T47D (cell line): ENCODE measurements at regions not wholly inside any gene's neighbourhood (a gene's known extent, or its start where the extent isn't known, plus 50 kb on each side); places are given as distances from the start of the nearest gene placed in this dataset.

Source experiments
- DNase-seq, 2 experiments: peaks; one replicate each; pipeline versions ENCODE4 v3.0.0 to v3.0.0-alpha.2; 2011 to 2012; ENCODE audit warnings: low read depth in 1 of 2, low spot score in 1 of 2
- JUND ChIP-seq: IDR thresholded peaks from 2 replicates; pipeline ENCODE4 v1.6.1; 2012; ENCODE audit warnings: low read depth
- in situ Hi-C: cut with HindIII; loops from 2 replicates; pipeline ENCODE4 v1.10.0; 2016; ENCODE audit warnings: low sequenced_read_pairs, low pct_unique_long_range_greater_than_20kb

DNA sequence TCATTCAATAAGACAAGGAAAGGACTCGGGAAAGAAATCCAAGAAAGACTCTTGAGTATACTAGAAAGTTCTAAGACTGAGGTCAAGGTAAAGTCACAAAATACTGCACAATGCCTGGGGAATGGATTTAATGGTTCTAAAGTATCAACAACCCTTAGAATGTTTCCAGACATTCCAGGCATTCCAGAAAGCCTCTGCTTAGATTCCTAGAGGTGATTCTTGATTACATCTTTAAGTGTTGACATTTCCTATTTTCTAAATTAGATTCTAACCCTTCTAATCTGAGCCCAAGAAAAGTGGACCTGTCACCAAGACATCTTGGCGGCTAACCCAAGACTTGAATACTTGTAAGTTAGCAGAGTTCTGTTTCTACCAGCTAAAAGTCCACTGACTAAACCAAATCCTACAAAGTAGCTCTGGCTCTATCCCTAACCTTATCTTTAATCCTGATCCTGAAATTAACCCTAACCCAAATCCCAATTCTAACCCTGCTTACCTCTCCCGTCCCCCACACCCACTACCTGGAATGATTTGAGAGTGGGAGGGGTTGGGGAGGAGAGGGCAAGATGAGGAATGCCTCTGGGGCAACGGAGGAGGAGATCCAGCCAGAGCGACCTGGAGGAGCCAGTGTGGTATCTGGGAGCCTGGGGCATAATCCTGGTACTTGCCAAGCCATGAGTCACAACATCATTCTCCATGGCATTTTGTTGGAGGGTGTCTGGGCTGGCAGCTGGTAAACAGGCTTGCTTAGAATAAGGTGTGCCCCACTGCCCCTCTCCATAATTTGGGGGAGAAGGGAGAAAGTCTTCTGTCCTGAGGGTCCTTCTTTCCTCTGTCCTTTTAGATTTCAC lies 93.4 kb upstream of the HOXC13 start:
- TF ChIP-seq JUND: peak; percentile 93
- in situ Hi-C loops: no loop called here
- peak; percentile 30 to 90 for DNase-seq

DNA sequence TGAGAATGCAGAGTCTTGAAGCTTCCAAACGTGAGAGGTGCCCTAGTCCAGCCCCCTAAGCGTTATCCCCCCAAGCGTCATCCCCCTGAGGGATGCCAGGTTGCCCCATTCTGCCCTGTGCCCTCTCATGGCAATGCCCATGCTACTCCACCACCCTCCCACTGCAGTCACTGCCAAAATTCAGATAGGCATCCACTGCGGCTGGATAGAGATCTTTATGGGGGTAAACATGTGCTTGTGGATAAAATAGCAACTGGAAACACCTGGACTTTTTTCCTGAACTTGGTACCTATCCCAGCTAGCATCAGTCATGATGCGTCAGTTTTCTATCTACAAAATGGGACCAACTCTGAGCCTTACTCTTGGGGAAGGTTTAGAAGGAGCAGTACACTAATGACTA lies 92.7 kb upstream of the HOXC13 start:
- in situ Hi-C loops: no loop called here
- TF ChIP-seq JUND: peak; percentile 97
- DNase-seq: peak; percentile 48 to 82

DNA sequence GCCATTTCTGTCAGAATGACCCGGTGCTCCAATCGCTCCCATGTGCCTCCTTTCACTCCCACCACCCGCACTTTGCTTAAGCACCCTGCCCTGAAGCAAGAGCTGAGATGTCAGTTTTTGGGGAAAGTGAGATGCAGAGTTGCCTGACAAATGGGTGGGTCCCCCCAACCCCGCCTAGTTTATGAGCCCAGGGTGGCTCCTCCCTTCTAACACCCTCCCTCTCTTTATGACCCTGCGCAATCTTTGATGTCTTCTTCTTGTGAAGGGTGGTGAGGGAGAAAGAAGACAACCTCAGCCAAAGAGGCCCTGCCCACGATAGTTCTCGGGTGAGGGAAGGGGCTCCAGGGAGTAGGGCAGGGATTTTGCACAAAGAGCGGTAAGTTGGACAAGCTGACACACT lies 89.5 kb upstream of the HOXC13 start:
- no peak for DNase-seq
- in situ Hi-C loops: no loop called here
- TF ChIP-seq JUND: no peak

DNA sequence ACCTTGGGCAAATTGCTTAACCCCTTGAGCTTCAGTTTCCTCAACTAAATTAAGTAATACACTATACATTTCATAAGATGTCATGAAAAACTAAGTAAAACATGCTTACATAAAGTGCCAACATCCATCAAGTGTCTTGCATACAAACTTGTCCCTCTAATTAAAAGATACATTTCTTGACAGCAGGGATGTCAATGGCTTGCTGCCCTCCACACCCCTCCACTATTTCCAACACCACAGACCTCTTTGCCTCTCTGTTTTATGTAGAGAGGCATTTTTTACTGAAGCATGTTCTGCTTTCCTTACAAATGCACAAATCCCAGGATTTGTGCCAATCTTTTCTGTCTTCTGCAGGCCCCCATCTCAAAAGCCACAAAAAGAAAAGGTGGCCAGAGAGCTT lies 89.0 kb upstream of the HOXC13 start:
- no peak for TF ChIP-seq JUND
- no peak for DNase-seq
- in situ Hi-C loops: no loop called here

DNA sequence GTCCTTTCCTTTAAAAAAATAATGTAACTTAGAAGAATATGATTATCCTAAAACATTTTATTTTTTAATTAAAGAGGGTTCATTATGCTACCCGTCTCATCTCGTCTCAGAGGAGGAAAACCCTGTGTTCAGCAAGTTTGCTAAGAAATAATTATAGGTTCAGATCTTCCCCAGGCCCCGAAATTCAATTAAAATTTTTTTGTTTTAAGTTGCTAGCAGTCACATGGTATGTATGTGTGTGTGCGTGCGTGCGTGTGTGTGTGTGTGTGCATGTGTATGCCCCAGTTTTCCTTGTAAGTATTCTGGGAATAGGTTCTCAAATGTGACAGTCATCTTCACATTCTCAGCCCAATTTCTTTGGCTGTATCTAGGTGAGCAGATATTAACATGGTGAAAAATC lies 86.6 kb upstream of the HOXC13 start:
- TF ChIP-seq JUND: no peak
- no peak for DNase-seq
- in situ Hi-C loops: no loop called here

DNA sequence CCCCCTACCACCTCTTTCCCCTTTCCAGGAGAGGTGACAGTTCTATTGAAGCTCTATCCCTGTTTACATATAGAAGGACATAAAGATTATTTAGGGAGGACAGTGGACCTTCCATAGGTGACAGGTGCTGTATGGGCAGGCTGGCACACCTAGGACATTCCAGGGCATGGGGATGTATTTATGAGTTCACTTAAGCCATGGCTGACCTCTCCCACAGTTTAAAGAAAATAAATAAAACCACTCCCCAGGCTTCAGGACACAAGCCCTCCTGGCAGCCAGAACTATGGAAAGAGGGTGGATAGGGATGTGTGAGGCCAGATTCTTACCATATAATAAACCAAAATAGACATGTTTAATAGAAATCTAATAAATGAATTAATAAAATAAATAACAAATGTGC lies 85.6 kb upstream of the HOXC13 start:
- DNase-seq: no peak
- no peak for TF ChIP-seq JUND
- in situ Hi-C loops: no loop called here

DNA sequence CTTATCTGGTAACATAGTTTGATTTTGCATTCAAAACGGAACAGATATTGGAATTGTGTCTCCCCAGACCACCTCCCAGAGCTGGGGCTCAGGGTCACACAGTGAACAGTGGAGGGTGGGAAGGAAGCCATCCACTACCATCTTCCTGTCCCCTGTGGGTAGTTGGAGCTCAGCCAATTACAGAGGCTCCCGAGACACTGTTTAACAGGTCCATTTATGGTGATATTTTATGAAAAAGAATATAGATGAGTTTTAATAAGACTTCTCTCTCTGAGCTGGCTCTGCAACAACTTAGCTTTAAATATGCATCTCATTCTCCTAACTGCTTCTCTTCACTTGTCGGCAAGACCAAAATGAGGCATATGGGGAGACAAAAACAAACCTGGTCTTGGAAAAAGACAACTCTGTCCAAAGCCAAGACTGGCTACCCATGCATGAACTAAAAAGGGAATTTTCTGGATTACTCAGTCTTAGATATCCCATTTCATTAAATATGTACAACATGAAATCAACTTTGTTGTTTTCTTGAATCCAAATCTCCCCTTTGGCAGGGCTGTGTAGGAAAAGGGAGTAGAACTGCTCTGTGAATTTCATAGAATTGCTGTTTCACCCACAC lies 83.8 kb upstream of the HOXC13 start:
- in situ Hi-C loops: no loop called here
- no peak for DNase-seq
- no peak for TF ChIP-seq JUND

DNA sequence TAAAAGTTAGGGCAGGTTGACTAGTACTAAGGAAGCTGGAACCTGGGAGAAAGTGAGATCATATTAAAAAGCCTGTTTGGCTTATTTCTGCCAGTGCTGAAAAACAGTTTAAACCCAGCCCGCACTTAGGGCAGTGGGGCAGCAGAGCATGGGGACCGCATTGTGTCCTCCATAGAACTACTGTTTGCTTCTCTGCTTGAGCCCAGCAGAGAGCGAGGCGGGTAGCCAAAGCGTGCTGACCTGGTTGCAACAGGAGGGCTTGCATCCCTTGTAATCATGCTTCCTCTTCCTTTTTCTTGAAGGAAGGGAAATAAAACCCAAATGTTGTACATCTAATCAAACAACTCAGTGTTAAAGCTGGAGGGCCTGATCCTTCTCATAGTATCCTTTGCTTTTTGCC lies 82.5 kb upstream of the HOXC13 start:
- TF ChIP-seq JUND: no peak
- in situ Hi-C loops: no loop called here
- no peak for DNase-seq

DNA sequence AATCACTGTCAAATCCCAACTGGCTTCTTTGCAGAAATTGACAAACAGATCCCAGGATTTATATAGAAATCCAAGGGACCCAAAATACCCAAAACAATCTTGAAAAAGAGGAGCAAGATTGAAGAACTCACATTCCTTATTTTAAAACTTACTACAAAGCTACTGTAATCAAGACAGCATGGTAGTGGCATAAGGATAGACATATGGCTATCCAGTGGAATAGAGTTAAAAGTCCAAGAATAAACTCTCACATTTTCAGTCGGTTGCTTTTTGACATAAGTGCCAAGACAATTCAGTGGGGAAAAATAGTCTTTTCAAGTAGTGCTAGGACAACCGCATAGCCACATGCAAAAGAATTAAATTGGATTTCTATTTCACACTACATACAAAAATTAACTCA lies 81.0 kb upstream of the HOXC13 start:
- TF ChIP-seq JUND: no peak
- in situ Hi-C loops: no loop called here
- DNase-seq: no peak

DNA sequence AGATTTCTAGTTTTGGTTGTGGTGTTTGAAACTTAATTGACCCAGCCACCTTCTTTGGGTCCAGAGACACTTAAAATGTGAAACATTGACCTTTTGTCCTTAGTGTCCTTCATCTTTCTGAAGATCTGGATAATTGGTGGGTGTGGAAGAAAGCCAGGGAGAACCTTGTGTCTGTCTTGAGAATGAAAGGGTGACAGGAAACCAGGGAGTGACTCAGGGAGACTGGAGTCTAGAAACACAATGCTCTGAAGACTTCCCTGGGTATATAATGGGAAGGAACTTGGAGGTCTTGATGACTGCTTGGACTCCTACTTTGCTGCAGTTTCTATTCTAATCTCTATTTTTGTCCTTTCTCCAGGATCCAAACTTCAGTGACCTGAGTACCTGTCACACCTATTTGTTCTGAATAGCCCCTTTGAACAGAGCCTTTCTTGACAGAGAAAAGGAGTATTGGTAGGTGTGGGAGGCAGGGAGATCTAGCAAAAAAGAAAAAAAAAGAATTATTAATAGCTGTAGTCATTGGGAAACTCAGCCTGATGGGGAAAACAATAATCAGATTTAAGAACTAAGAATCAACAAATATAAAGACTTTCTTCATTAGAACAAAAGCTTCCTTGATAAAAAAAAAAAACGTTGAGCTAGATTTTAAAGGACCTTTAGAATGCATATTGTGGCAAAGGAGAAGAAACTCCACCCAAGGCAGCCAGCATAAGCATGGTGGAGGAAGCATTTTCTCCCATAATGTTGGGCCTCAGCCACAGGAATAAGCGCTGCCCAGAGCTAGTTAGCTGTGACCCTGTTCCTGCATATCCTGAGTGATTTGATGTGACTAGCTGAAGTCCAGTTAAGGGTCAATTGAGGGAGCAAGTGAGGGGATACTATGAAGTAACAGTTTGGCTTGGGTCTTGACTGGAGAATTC lies 77.9 kb upstream of the HOXC13 start:
- in situ Hi-C loops: no loop called here
- no peak for TF ChIP-seq JUND
- DNase-seq: no peak

DNA sequence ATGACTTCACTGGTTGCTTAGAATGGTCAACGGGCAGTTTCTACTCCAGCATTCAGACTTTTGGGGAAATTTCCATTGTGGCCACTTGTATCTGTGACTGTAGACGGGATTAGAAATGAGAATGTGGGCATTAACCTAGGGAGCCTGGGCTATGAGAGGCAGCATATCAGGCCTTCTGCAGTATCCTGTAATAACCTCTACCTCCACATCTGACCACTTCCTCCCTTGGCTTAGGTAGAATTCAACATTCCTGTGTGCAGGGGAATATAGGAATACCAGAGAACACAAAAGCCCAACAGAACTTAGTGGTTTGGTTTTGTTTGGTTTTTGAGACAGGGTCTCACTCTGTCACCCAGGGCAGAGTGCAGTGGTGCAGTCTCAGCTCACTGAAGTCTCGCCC lies 76.4 kb upstream of the HOXC13 start:
- no peak for TF ChIP-seq JUND
- in situ Hi-C loops: no loop called here
- DNase-seq: no peak

DNA sequence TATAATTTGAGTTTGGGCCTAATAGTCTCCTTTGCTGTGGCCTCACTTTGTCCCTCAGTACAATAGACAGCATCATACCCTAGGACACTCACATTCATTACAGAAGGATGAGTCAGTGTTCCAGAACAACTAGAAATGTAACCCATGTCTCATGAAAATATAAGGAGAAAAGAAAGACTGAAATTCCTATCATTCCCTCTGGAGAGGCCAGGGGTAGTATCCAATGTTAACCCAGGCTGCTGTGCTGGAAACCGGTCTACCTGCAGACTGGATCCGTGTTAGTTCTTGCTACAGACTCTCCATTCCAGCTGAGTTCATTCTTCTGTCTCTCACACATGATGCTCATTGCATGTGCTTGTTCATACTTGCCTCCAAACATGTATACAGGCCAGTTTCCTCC lies 75.8 kb upstream of the HOXC13 start:
- in situ Hi-C loops: no loop called here
- TF ChIP-seq JUND: no peak
- DNase-seq: no peak

DNA sequence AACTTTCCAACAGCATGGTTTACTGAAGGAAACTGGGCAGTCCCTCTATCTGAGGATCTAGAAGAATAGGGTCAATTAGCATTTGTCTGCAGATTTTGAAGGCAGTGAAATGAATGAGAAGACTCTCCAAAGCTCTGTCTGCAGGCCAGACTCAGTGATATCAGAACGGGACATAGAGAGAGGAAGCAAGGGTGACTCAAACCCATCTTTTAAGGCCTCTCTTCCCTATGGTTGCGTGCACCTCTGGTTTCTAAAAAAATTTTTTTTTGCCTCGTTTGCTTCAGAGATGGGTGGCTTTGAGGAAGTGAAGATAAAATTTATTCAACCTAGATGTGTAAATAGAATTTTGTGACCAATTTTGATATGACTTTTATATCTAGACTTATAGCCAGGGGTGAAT lies 71.9 kb upstream of the HOXC13 start:
- no peak for TF ChIP-seq JUND
- in situ Hi-C loops: no loop called here
- DNase-seq: no peak
